K562 (cell line): ENCODE measurements at regions not wholly inside any gene's neighbourhood (a gene's known extent, or its start where the extent isn't known, plus 50 kb on each side); places are given as distances from the start of the nearest gene placed in this dataset.

Experiments
- ARID2 ChIP-seq: fragments of 450-650 bp; IDR thresholded peaks from 2 replicates; pipeline ENCODE4 v1.6.1; 2017; ENCODE audit warnings: antibody characterized with exemption, mild to moderate bottlenecking
- ESRRA ChIP-seq: fragments of 450-650 bp; IDR thresholded peaks from 2 replicates; pipeline ENCODE4 v1.6.1; 2014; ENCODE audit warnings: low read depth, mild to moderate bottlenecking, moderate library complexity, borderline replicate concordance
- MAZ ChIP-seq, 2 experiments: fragments of 450-650 bp in 1 of 2; sonication (generic) in 1 of 2; formaldehyde crosslinking; IDR thresholded peaks in 1 of 2; conservative IDR thresholded peaks in 1 of 2; 2 replicates each; pipeline versions ENCODE4 v1.4.0 to v1.5.0; 2020; ENCODE audit warnings: mild to moderate bottlenecking in 1 of 2, missing genetic modification reagents in 1 of 2
- OTX1 ChIP-seq: fragments of 450-650 bp; formaldehyde crosslinking; IDR thresholded peaks from 2 replicates; pipeline ENCODE4 v1.4.0; 2022; ENCODE audit warnings: mild to moderate bottlenecking
- POLR2A ChIP-seq: fragments of 450-650 bp; conservative IDR thresholded peaks from 2 replicates; pipeline ENCODE4 v1.6.1; 2016
- RBM17 ChIP-seq: fragments of 200-400 bp; formaldehyde crosslinking; IDR thresholded peaks from 2 replicates; pipeline ENCODE4 v1.6.1; 2017; ENCODE audit warnings: low read depth, mild to moderate bottlenecking, low read length, borderline replicate concordance
- TF ChIP-seq, protein P1 (sequence below), 3 experiments: IDR thresholded peaks in 2 of 3; conservative IDR thresholded peaks in 1 of 3; 2 replicates each; pipeline ENCODE4 v1.5.1; 2011 to 2012; ENCODE audit warnings: low read length in 3 of 3, mild to moderate bottlenecking in 3 of 3, control low read depth in 2 of 3, improper control_type of control experiment in 1 of 3, inconsistent platforms in 1 of 3, low read depth in 1 of 3, mixed read lengths in 1 of 3, moderate library complexity in 1 of 3; ENCODE audit not compliant: insufficient read depth in 2 of 3

DNA sequence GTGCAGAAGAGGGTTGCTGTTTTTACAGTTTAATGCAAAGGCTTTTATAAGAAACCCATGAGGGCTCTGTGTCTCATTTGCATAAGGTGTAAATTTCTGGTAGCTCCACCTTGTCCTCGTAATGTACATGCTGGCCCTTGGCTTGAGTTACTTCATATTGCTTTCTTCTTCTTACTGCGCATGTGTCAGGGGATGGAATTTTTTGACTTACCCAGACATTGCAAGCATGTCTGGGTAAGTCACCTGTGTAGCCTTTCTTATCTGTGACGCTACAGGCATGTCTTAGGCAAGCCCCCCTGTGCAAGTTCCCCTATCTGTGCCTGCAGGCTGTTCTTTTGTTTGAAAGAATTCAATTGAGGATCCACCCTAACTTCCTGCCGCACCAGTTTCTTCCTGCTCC, 274.2 kb downstream of the ETNK1 start:
- TF ChIP-seq OTX1 (no peak), MAZ (CRISPR knock-in tag; conservative IDR thresholded peaks at IDR 0.05 in 1 of 2, IDR thresholded peaks at IDR 0.05 in 1 of 2) (no peak), ESRRA (no peak), ARID2 (no peak), POLR2A (no peak), RBM17 (no peak)
- TF ChIP-seq, protein P1, sequence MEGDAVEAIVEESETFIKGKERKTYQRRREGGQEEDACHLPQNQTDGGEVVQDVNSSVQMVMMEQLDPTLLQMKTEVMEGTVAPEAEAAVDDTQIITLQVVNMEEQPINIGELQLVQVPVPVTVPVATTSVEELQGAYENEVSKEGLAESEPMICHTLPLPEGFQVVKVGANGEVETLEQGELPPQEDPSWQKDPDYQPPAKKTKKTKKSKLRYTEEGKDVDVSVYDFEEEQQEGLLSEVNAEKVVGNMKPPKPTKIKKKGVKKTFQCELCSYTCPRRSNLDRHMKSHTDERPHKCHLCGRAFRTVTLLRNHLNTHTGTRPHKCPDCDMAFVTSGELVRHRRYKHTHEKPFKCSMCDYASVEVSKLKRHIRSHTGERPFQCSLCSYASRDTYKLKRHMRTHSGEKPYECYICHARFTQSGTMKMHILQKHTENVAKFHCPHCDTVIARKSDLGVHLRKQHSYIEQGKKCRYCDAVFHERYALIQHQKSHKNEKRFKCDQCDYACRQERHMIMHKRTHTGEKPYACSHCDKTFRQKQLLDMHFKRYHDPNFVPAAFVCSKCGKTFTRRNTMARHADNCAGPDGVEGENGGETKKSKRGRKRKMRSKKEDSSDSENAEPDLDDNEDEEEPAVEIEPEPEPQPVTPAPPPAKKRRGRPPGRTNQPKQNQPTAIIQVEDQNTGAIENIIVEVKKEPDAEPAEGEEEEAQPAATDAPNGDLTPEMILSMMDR (IDR thresholded peaks at IDR 0.05 in 2 of 3, conservative IDR thresholded peaks at IDR 0.05 in 1 of 3; ENCODE audit: insufficient read depth in 2 of 3, low read depth in 1 of 3, low read length in 3 of 3), result no peak
